Endothelial cell of umbilical vein (primary cell): ENCODE measurements at regions not wholly inside any gene's neighbourhood (a gene's known extent, or its start where the extent isn't known, plus 50 kb on each side); places are given as distances from the start of the nearest gene placed in this dataset.

ENCODE experiments used
- BruUV-seq: library from RNA; stranded (reverse); fragments of 400-500 nt; replicated peaks from 2 replicates; lab custom pipeline; 2021; lab: Mats Ljungman, UMichigan
- CTCF ChIA-PET: fragments of 300-600, 350-600 bp; sonication (Branson Sonifier 250); formaldehyde crosslinking; loops from one replicate; lab custom pipeline; 2021; ENCODE audit warnings: antibody characterized with exemption, inconsistent platforms; lab: Charles Lee
- POLR2A ChIA-PET: fragments of 300-600, 350-600 bp; sonication (Branson Sonifier 250); formaldehyde crosslinking; loops from one replicate; lab custom pipeline; 2021; ENCODE audit warnings: antibody characterized with exemption, inconsistent platforms; lab: Charles Lee
- DNase-seq: peaks from one replicate; pipeline ENCODE4 v3.0.0-alpha.2; 2011; ENCODE audit warnings: low read depth, low spot score
- FAIRE-seq: peaks from 2 replicates; lab custom pipeline; 2011; peaks lifted over from hg19 to GRCh38; lab: Jason Lieb, UNC
- H2AFZ ChIP-seq: 2 replicates; pipeline ENCODE4 v1.6.0; 2012; ENCODE audit warnings: low read depth, low read length, control low read depth, inconsistent platforms
- H3K27ac ChIP-seq: 2 replicates; pipeline ENCODE4 v1.5.1; 2011; ENCODE audit warnings: low read depth, mild to moderate bottlenecking, control low read depth, low read length, moderate library complexity; ENCODE audit not compliant: insufficient read depth
- H3K27me3 ChIP-seq, 2 experiments: 2 replicates each; pipeline versions ENCODE4 v1.6.0 to v1.6.1; 2011; ENCODE audit warnings: low read length in 2 of 2, mixed read lengths in 1 of 2; ENCODE audit not compliant: control insufficient read depth in 2 of 2, insufficient read depth in 2 of 2
- H3K36me3 ChIP-seq, 2 experiments: 2 replicates in 1 of 2; 3 replicates in 1 of 2; pipeline ENCODE4 v1.5.1; 2011; ENCODE audit warnings: low read length in 2 of 2, mild to moderate bottlenecking in 1 of 2, moderate library complexity in 1 of 2; ENCODE audit not compliant: control insufficient read depth in 2 of 2, insufficient read depth in 2 of 2; ENCODE audit errors: extremely low read depth in 1 of 2
- H3K4me1 ChIP-seq: 3 replicates; pipeline ENCODE4 v1.5.1; 2011; ENCODE audit warnings: mild to moderate bottlenecking, low read length; ENCODE audit not compliant: control insufficient read depth, insufficient read depth; ENCODE audit errors: extremely low read depth
- H3K4me2 ChIP-seq: 2 replicates; pipeline ENCODE4 v1.6.1; 2011; ENCODE audit warnings: low read length, control low read depth, mixed read lengths; ENCODE audit not compliant: insufficient read depth
- H3K4me3 ChIP-seq, 3 experiments: fragments of 200-600 bp in 1 of 3; sonication (generic), shearing (Covaris generic) in 1 of 3; replicated peaks in 1 of 3; 2 replicates each; pipeline ENCODE4 v1.5.1; 2011 to 2016; ENCODE audit warnings: control low read depth in 3 of 3, low read length in 3 of 3, mild to moderate bottlenecking in 2 of 3, inconsistent platforms in 1 of 3, low read depth in 1 of 3, moderate library complexity in 1 of 3; ENCODE audit not compliant: insufficient read depth in 1 of 3
- H3K79me2 ChIP-seq: 2 replicates; pipeline ENCODE4 v1.6.0; 2012; ENCODE audit warnings: low read length, inconsistent platforms; ENCODE audit not compliant: control insufficient read depth, insufficient read depth
- H3K9ac ChIP-seq: replicated peaks from 2 replicates; pipeline ENCODE3; 2011; ENCODE audit warnings: low read length, control low read depth; ENCODE audit not compliant: insufficient read depth; ENCODE audit errors: extremely low read depth
- H3K9me1 ChIP-seq: replicated peaks from 3 replicates; pipeline ENCODE4 v1.6.0; 2011; ENCODE audit warnings: mild to moderate bottlenecking, low read length; ENCODE audit not compliant: control insufficient read depth, insufficient read depth; ENCODE audit errors: extremely low read depth
- H3K9me3 ChIP-seq: replicated peaks from 2 replicates; pipeline ENCODE4 v1.5.1; 2012; ENCODE audit warnings: low read length, inconsistent platforms; ENCODE audit not compliant: control insufficient read depth, insufficient read depth
- H4K20me1 ChIP-seq: replicated peaks from 2 replicates; pipeline ENCODE3; 2011; ENCODE audit warnings: mild to moderate bottlenecking, low read length; ENCODE audit not compliant: control insufficient read depth, insufficient read depth; ENCODE audit errors: extremely low read depth
- EZH2 ChIP-seq: IDR thresholded peaks from 2 replicates; pipeline ENCODE4 v1.6.1; 2012; ENCODE audit warnings: borderline replicate concordance, low read depth, mild to moderate bottlenecking, moderate library complexity, low read length, inconsistent platforms; ENCODE audit not compliant: severe bottlenecking
- FOS ChIP-seq: IDR thresholded peaks from 2 replicates; pipeline ENCODE4 v1.6.1; 2011; ENCODE audit warnings: mild to moderate bottlenecking, low read length, moderate library complexity, borderline replicate concordance; ENCODE audit not compliant: insufficient read depth
- GATA2 ChIP-seq: IDR thresholded peaks from 2 replicates; pipeline ENCODE4 v1.7.0; 2011; ENCODE audit warnings: low read depth, mild to moderate bottlenecking, moderate library complexity, mixed read lengths, low read length; ENCODE audit not compliant: insufficient read length, insufficient read depth
- JUN ChIP-seq: IDR thresholded peaks from 2 replicates; pipeline ENCODE4 v1.6.1; 2011; ENCODE audit warnings: borderline replicate concordance, low read depth; ENCODE audit not compliant: insufficient read length, insufficient read depth
- MYC ChIP-seq: IDR thresholded peaks from one replicate; pipeline ENCODE4 v1.6.1; 2011; ENCODE audit warnings: mild to moderate bottlenecking, low read depth, low read length
- POLR2A ChIP-seq: IDR thresholded peaks from 2 replicates; pipeline ENCODE4 v1.6.1; 2012; ENCODE audit warnings: low read depth, mild to moderate bottlenecking, control low read depth, low read length
- POLR2AphosphoS5 ChIP-seq: IDR thresholded peaks from 2 replicates; pipeline ENCODE4 v1.6.1; 2012; ENCODE audit warnings: low read depth, mild to moderate bottlenecking, control low read depth, low read length, moderate library complexity; ENCODE audit not compliant: insufficient read depth
- dilution Hi-C: fragments of 300-500 bp; cut with MboI; formaldehyde crosslinking; loops from one replicate; pipeline ENCODE4 v1.15.0; 2019; ENCODE audit warnings: low sequenced_read_pairs; ENCODE audit not compliant: extremely low pct_ligation_motif_present
- intact Hi-C: fragments of 100-400 bp; cut with micrococcal nuclease; formaldehyde crosslinking; loops from one replicate; pipeline ENCODE4 v1.10.0; 2022
- TF ChIP-seq, protein P1 (sequence below), 2 donors: IDR thresholded peaks; 1 replicate in 1 of 2; 2 replicates in 1 of 2; pipeline ENCODE4 v1.5.1; 2011; ENCODE audit warnings: low read length in 2 of 2, mild to moderate bottlenecking in 2 of 2, moderate library complexity in 2 of 2, control low read depth in 1 of 2, inconsistent platforms in 1 of 2, low read depth in 1 of 2; ENCODE audit not compliant: insufficient read depth in 1 of 2; ENCODE audit errors: extremely low read depth in 1 of 2
- TF ChIP-seq, protein P2 (sequence below): IDR thresholded peaks from 2 replicates; pipeline ENCODE4 v1.6.1; 2011; ENCODE audit not compliant: insufficient read depth, insufficient read length

DNA sequence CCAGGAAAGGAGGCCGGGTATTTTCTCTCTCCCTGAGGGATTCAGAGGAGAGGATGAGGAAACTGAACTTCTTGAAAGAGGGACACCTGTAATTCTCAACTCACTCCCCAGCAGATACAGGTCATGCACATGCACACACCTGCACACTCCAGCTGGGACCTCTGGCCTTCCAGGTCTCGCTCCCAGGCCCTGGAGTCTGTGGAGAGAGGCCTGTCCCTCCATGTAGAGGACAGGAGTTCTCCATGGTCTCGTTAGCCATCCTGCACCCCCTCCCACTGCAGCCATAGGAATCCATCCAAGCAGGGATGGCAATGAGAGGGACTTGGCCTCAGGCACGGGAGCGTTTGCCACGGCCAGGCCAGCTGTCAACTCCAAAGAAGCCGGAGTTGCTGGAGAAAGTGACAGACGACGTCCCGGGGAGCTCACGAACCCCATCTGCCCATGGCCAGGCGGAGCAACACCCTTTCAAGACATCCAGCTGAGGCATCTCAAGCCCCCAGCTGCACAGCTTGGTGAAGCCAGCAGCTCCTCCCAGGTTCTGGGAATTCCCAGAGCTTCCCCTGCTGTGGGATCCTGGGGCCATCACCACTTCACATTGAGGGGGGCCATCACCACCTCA, 223.3 kb downstream of the UACA start:
- Histone ChIP-seq H3K27me3 (peaks cover 13 to 29% of the 10 kb centered on the region in 2 experiments), H3K4me3 (no peak overlapping the region), H3K4me2 (no peak overlapping the region), H3K9me1 (no peaks in the 10 kb centered on the region), H3K79me2 (no peaks in the 10 kb centered on the region), H2AFZ (no peak overlapping the region), H4K20me1 (no peaks in the 10 kb centered on the region), H3K27ac (no peak overlapping the region), H3K9me3 (no peaks in the 10 kb centered on the region), H3K4me1 (no peaks in the 10 kb centered on the region), H3K9ac (no peak overlapping the region), H3K36me3 (no peaks in the 10 kb centered on the region)
- POLR2A ChIA-PET, result no interaction called here
- no peak for DNase-seq
- TF ChIP-seq, protein P1, sequence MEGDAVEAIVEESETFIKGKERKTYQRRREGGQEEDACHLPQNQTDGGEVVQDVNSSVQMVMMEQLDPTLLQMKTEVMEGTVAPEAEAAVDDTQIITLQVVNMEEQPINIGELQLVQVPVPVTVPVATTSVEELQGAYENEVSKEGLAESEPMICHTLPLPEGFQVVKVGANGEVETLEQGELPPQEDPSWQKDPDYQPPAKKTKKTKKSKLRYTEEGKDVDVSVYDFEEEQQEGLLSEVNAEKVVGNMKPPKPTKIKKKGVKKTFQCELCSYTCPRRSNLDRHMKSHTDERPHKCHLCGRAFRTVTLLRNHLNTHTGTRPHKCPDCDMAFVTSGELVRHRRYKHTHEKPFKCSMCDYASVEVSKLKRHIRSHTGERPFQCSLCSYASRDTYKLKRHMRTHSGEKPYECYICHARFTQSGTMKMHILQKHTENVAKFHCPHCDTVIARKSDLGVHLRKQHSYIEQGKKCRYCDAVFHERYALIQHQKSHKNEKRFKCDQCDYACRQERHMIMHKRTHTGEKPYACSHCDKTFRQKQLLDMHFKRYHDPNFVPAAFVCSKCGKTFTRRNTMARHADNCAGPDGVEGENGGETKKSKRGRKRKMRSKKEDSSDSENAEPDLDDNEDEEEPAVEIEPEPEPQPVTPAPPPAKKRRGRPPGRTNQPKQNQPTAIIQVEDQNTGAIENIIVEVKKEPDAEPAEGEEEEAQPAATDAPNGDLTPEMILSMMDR (IDR thresholded peaks at IDR 0.05; ENCODE audit: extremely low read depth in 1 of 2, insufficient read depth in 1 of 2, low read depth in 1 of 2, low read length in 2 of 2), result no peak
- TF ChIP-seq POLR2A (no peak), MYC (no peak), FOS (no peak), POLR2AphosphoS5 (no peak), EZH2 (no peak), JUN (no peak), GATA2 (no peak)
- TF ChIP-seq, protein P2, sequence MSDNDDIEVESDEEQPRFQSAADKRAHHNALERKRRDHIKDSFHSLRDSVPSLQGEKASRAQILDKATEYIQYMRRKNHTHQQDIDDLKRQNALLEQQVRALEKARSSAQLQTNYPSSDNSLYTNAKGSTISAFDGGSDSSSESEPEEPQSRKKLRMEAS, result no peak
- dilution Hi-C loops (no loop called here), intact Hi-C loops (no loop called here)
- CTCF ChIA-PET, result interaction anchor here (0.9 kb wide), 1 partner anchor 29 kb away, joined by 3 read pairs; no protein-coding TSS in a partner anchor
- no TSS peak for BruUV-seq
- FAIRE-seq, result no peak
